ENCODE measurements at regions not wholly inside any gene's neighbourhood (a gene's known extent, or its start where the extent isn't known, plus 50 kb on each side); places are given as distances from the start of the nearest gene placed in this dataset.

GRCh38 chr6:90656325-90656724 lies 69.5 kb upstream of the MAP3K7 start:
- Histone ChIP-seq H3K23ac (ENCODE audit: insufficient read length) (no peak overlapping the region), H3K27me3 (replicated peaks in 1 of 4; ENCODE audit: control insufficient read depth in 3 of 4, extremely low read depth in 1 of 4, insufficient read depth in 3 of 4, low read length in 3 of 4) (no peaks in the 10 kb centered on the region; a peak in 1 of 7 replicates), H3K27ac (ENCODE audit: low read depth, low read length) (no peak overlapping the region), H3K79me1 (ENCODE audit: low read depth, low read length) (no peaks in the 10 kb centered on the region), H2AFZ (ENCODE audit: low read length) (no peak overlapping the region), H2BK120ac (replicated peaks; ENCODE audit: low read depth, low read length) (no peak overlapping the region), H3K18ac (ENCODE audit: extremely low read depth, low read length) (no peak overlapping the region), H3K4me3 (ENCODE audit: extremely low read depth in 1 of 4, insufficient read depth in 2 of 4, low read depth in 3 of 4, low read length in 4 of 4) (no peak overlapping the region), H2BK20ac (ENCODE audit: low read length) (no peak overlapping the region), H3K36me3 (ENCODE audit: control insufficient read depth in 2 of 4, insufficient read depth in 4 of 4, low read length in 3 of 4) (no peaks in the 10 kb centered on the region), H3K4ac (replicated peaks; ENCODE audit: insufficient read length, low read depth, low read length) (no peak overlapping the region), H3K4me1 (replicated peaks in 1 of 4; ENCODE audit: control insufficient read depth in 3 of 4, insufficient read depth in 4 of 4, low read length in 3 of 4) (peaks cover 0 to 3% (median 0%) of the 10 kb centered on the region in 4 experiments; a peak in 1 of 7 replicates), H4K8ac (ENCODE audit: extremely low read depth, insufficient read depth, low read length) (no peak overlapping the region), H2BK12ac (ENCODE audit: low read depth, low read length) (no peak overlapping the region), H3K56ac (replicated peaks; ENCODE audit: insufficient read length, low read depth, low read length) (no peak overlapping the region), H4K20me1 (replicated peaks in 1 of 2; ENCODE audit: control insufficient read depth in 1 of 2, insufficient read depth in 2 of 2, low read length in 2 of 2) (no peaks in the 10 kb centered on the region), H4K5ac (ENCODE audit: insufficient read length, low read depth, low read length) (no peak overlapping the region), H3K79me2 (ENCODE audit: control insufficient read depth in 1 of 2, insufficient read depth in 2 of 2, low read length in 2 of 2) (no peaks in the 10 kb centered on the region), H3K14ac (ENCODE audit: insufficient read length) (no peak overlapping the region), H3K4me2 (ENCODE audit: insufficient read depth in 1 of 2, low read depth in 2 of 2, low read length in 2 of 2) (no peak overlapping the region), H4K91ac (replicated peaks; ENCODE audit: insufficient read length, low read length) (no peak overlapping the region), H3K9me3 (ENCODE audit: insufficient read depth in 2 of 2, low read depth in 1 of 2, low read length in 1 of 2) (no peaks in the 10 kb centered on the region), H2AK5ac (ENCODE audit: low read depth, low read length) (no peak overlapping the region), H3K9ac (replicated peaks in 1 of 4; ENCODE audit: extremely low read depth in 1 of 4, low read depth in 3 of 4, low read length in 3 of 4) (no peak overlapping the region), H2BK15ac (ENCODE audit: low read length) (no peak overlapping the region), H2BK5ac (ENCODE audit: low read depth, low read length) (no peak overlapping the region), H3K23me2 (ENCODE audit: low read depth, low read length) (no peaks in the 10 kb centered on the region)
- WGBS, 2 experiments (ENCODE audit: extremely low coverage in 1 of 2, insufficient coverage in 1 of 2, insufficient read length in 1 of 2, insufficient replicate concordance in 2 of 2, low coverage in 1 of 2, low lambda C conversion rate in 2 of 2, missing lambda C conversion rate in 1 of 2), result 85% methylated on average over 1 of the region's 1 CpG; no CpG with 5 or more reads in 1 of the 2 experiments
- DNase-seq (ENCODE audit: low read depth in 1 of 2, low spot score in 2 of 2), result no peak
- ChIA-PET POLR2A (ENCODE audit: partially characterized antibody) (no interaction called here), CTCF (ENCODE audit: partially characterized antibody) (no interaction called here)
- no peak for FAIRE-seq
- TF ChIP-seq CHD7 (IDR thresholded peaks at IDR 0.05; ENCODE audit: insufficient replicate concordance, low read length), result no peak

Measured in H1 (cell line).